HL-60 (cell line): ENCODE measurements at regions not wholly inside any gene's neighbourhood (a gene's known extent, or its start where the extent isn't known, plus 50 kb on each side); places are given as distances from the start of the nearest gene placed in this dataset.

Source experiments
- DNase-seq, 2 experiments: peaks; one replicate each; pipeline ENCODE4 v3.0.0-alpha.2; 2010 to 2020; ENCODE audit warnings: low read depth in 1 of 2, low spot score in 1 of 2
- H3K27ac ChIP-seq: fragments of 250-450 bp; sonication (Bioruptor Pico); replicated peaks from 2 replicates; pipeline ENCODE4 v1.5.1; 2020; ENCODE audit warnings: mild to moderate bottlenecking, moderate library complexity
- H3K27me3 ChIP-seq: fragments of 250-450 bp; sonication (Bioruptor Pico); 2 replicates; pipeline ENCODE4 v1.5.1; 2021; ENCODE audit warnings: mild to moderate bottlenecking, moderate library complexity; ENCODE audit not compliant: insufficient read depth, poor library complexity, severe bottlenecking
- H3K4me3 ChIP-seq: replicated peaks from 2 replicates; pipeline ENCODE4 v1.5.1; 2011; ENCODE audit warnings: mild to moderate bottlenecking, control low read depth, low read length; ENCODE audit not compliant: insufficient read depth
- GABPA ChIP-seq: IDR thresholded peaks from 2 replicates; pipeline ENCODE4 v1.6.1; 2012; ENCODE audit warnings: low read depth
- POLR2AphosphoS5 ChIP-seq: IDR thresholded peaks from 2 replicates; pipeline ENCODE4 v1.6.1; 2012; ENCODE audit warnings: low read depth
- SPI1 ChIP-seq: IDR thresholded peaks from 2 replicates; pipeline ENCODE4 v1.6.1; 2012; ENCODE audit warnings: low read depth, mild to moderate bottlenecking, borderline replicate concordance
- TF ChIP-seq, protein P1 (sequence below): IDR thresholded peaks from 2 replicates; pipeline ENCODE4 v1.6.1; 2012; ENCODE audit warnings: low read depth; ENCODE audit not compliant: insufficient replicate concordance
- TF ChIP-seq, protein P2 (sequence below): IDR thresholded peaks from one replicate; pipeline ENCODE4 v1.5.1; 2011; ENCODE audit warnings: low read length, control low read depth, inconsistent platforms; ENCODE audit not compliant: insufficient read depth

DNA sequence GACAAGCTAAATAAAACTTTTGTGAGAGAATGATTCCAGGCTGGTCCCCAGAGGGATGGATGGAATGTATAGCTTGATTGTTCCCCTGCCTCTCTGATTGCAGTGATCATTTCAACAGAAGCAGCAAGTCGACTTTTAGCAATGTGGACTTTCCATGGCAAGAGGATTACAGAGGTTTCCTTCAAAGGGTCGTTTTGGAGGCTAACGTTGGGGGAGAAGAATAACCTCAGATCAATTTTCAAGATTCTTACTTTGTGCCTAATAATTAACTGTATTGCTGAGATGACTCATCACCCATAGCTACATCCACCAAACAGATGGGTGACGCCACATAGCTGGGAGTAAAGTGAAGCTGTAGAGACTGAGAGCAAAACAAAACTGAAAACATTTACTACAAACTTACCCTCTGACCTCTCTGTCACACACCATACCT, 79.9 kb downstream of the GTPBP8 start:
- DNase-seq: no peak
- no peak overlapping the region for H3K27ac ChIP-seq
- H3K4me3 ChIP-seq: no peak overlapping the region

DNA sequence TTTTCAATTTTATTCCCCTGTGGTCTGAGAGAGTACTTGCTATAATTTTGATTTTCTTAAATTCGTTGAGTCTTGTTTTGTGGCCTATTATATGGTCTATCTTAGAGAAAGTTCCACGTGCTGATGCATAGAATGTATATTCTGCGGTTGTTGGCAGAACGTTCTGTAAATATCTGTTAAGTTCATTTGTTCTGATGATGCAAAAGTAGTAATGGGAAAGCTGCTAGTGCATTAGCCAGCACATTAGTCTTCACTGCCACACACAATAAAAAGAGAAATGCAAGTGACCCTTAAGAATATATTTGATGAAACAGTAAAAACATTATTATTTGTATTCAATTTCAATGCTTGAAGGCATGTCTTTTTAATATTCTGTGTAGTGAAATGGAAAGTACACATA, 84.8 kb downstream of the GTPBP8 start:
- no peak overlapping the region for H3K27ac ChIP-seq
- H3K27me3 ChIP-seq: peaks cover under 1% of the 10 kb centered on the region
- TF ChIP-seq SPI1: no peak
- TF ChIP-seq, protein P1, sequence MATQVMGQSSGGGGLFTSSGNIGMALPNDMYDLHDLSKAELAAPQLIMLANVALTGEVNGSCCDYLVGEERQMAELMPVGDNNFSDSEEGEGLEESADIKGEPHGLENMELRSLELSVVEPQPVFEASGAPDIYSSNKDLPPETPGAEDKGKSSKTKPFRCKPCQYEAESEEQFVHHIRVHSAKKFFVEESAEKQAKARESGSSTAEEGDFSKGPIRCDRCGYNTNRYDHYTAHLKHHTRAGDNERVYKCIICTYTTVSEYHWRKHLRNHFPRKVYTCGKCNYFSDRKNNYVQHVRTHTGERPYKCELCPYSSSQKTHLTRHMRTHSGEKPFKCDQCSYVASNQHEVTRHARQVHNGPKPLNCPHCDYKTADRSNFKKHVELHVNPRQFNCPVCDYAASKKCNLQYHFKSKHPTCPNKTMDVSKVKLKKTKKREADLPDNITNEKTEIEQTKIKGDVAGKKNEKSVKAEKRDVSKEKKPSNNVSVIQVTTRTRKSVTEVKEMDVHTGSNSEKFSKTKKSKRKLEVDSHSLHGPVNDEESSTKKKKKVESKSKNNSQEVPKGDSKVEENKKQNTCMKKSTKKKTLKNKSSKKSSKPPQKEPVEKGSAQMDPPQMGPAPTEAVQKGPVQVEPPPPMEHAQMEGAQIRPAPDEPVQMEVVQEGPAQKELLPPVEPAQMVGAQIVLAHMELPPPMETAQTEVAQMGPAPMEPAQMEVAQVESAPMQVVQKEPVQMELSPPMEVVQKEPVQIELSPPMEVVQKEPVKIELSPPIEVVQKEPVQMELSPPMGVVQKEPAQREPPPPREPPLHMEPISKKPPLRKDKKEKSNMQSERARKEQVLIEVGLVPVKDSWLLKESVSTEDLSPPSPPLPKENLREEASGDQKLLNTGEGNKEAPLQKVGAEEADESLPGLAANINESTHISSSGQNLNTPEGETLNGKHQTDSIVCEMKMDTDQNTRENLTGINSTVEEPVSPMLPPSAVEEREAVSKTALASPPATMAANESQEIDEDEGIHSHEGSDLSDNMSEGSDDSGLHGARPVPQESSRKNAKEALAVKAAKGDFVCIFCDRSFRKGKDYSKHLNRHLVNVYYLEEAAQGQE: no peak
- no peak for TF ChIP-seq POLR2AphosphoS5
- no peak for TF ChIP-seq GABPA
- DNase-seq: no peak
- H3K4me3 ChIP-seq: no peak overlapping the region

More for the DNA sequence above, 79.9 kb downstream of the GTPBP8 start:
- peaks cover 4% of the 10 kb centered on the region for H3K27me3 ChIP-seq
- TF ChIP-seq GABPA: no peak
- TF ChIP-seq POLR2AphosphoS5: no peak
- TF ChIP-seq, protein P1: no peak
- TF ChIP-seq, protein P2, sequence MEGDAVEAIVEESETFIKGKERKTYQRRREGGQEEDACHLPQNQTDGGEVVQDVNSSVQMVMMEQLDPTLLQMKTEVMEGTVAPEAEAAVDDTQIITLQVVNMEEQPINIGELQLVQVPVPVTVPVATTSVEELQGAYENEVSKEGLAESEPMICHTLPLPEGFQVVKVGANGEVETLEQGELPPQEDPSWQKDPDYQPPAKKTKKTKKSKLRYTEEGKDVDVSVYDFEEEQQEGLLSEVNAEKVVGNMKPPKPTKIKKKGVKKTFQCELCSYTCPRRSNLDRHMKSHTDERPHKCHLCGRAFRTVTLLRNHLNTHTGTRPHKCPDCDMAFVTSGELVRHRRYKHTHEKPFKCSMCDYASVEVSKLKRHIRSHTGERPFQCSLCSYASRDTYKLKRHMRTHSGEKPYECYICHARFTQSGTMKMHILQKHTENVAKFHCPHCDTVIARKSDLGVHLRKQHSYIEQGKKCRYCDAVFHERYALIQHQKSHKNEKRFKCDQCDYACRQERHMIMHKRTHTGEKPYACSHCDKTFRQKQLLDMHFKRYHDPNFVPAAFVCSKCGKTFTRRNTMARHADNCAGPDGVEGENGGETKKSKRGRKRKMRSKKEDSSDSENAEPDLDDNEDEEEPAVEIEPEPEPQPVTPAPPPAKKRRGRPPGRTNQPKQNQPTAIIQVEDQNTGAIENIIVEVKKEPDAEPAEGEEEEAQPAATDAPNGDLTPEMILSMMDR: no peak
- no peak for TF ChIP-seq SPI1

DNA sequence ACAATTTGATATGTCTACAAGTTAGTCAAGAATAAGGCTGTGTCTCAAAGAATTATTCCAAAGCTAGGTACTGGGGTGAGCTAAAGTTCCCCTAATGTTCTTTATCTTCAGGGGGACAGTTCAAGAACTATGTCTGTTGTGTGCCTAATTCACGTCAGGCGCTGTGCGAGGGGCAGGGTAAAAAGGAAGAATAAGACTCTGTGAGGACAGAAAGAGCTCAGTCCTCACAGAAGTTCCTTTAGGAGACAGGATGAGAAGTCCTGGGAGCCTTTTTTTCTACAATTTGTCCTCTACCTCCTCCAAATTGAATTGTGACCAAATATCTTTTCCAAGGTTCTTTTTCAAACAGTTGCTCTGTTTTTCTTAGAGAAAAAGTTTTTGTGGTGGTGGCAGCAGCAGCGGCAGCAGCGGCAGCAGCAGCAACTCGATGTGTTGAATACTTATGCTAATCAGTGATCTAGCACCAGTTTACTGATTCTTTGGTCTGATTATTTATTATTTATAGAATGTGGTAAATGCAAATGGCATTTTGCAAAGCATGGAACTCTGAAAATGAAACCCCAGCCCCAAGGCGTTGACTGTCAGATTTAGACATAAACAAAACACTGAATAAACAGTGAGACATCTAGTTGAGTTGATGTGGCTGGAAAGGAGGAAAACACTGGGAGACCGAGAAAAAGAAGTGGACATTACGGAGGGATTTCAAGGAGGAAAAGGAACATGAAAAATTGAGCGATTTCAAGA, 88.6 kb downstream of the GTPBP8 start:
- Histone ChIP-seq H3K4me3 (no peak overlapping the region), H3K27me3 (no peaks in the 10 kb centered on the region), H3K27ac (no peak overlapping the region)
- TF ChIP-seq, protein P1: no peak
- TF ChIP-seq SPI1 (no peak), GABPA (no peak), POLR2AphosphoS5 (no peak)
- TF ChIP-seq, protein P2: no peak
- no peak for DNase-seq
